Mammary epithelial cell (primary cell): ENCODE measurements at regions not wholly inside any gene's neighbourhood (a gene's known extent, or its start where the extent isn't known, plus 50 kb on each side); places are given as distances from the start of the nearest gene placed in this dataset.

ENCODE experiments used
- CTCF ChIP-seq, 2 donors: IDR thresholded peaks in 1 of 2; conservative IDR thresholded peaks in 1 of 2; 2 replicates each; pipeline ENCODE4 v1.5.1; 2011 to 2012; ENCODE audit warnings: inconsistent platforms in 2 of 2, low read length in 2 of 2, mild to moderate bottlenecking in 2 of 2, control low read depth in 1 of 2, low read depth in 1 of 2; ENCODE audit not compliant: insufficient read depth in 1 of 2; ENCODE audit errors: extremely low read depth in 1 of 2
- EZH2 ChIP-seq: IDR thresholded peaks from 2 replicates; pipeline ENCODE4 v1.6.1; 2012; ENCODE audit warnings: low read length, inconsistent platforms, borderline replicate concordance

DNA sequence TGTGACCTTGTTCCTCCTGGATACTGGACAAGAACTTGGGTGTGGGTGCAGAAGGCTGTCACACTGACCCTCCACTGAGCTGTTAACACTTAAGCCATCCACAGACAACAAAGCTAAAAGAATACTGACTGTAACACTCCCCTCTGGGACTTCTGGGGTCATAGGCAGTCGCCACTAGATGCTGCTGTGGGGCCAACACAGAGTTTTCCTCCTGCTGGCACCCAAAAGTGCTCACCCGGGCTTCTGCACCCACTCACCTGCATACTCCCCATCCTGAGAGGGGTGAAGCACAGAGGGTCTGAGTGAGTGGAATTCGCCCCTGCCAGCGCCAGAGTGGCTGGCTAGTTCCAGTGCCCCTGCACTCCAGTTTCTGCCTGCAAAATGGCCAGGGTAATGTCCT is 422.4 kb upstream of the LMO3 start:
- TF ChIP-seq CTCF (conservative IDR thresholded peaks at IDR 0.05 in 1 of 2, IDR thresholded peaks at IDR 0.05 in 1 of 2; ENCODE audit: extremely low read depth in 1 of 2, insufficient read depth in 1 of 2, low read depth in 1 of 2, low read length in 2 of 2) = no peak
- no peak for TF ChIP-seq EZH2
